ACHN (cell line): ENCODE measurements at regions not wholly inside any gene's neighbourhood (a gene's known extent, or its start where the extent isn't known, plus 50 kb on each side); places are given as distances from the start of the nearest gene placed in this dataset.

Experiments
- DNase-seq: peaks from one replicate; pipeline ENCODE4 v3.0.0-alpha.2; 2015
- in situ Hi-C: cut with HindIII; loops from 2 replicates; pipeline ENCODE4 v1.10.0; 2017; ENCODE audit warnings: low sequenced_read_pairs, low pct_ligation_motif_present, low pct_unique_long_range_greater_than_20kb

DNA sequence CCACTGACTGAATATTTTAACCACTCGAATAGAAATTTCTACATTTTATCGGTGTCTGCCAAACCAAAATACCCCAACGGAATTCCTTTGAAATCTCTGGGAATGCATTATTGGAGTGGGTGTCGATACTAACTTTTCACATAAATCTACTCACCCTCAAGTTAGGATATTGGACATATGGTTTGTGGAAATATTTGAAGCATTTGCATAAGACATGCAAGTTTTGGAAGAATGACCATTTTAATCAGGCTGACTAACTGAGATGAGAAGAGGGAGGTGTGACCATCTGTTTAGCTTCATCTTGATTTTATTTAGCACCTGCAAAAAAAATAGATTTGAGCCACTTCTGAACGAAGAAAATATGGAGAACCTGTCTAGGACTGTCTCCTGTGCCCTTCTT is 61.2 kb downstream of the KLF6 start:
- in situ Hi-C loops: no loop called here
- DNase-seq: no peak

DNA sequence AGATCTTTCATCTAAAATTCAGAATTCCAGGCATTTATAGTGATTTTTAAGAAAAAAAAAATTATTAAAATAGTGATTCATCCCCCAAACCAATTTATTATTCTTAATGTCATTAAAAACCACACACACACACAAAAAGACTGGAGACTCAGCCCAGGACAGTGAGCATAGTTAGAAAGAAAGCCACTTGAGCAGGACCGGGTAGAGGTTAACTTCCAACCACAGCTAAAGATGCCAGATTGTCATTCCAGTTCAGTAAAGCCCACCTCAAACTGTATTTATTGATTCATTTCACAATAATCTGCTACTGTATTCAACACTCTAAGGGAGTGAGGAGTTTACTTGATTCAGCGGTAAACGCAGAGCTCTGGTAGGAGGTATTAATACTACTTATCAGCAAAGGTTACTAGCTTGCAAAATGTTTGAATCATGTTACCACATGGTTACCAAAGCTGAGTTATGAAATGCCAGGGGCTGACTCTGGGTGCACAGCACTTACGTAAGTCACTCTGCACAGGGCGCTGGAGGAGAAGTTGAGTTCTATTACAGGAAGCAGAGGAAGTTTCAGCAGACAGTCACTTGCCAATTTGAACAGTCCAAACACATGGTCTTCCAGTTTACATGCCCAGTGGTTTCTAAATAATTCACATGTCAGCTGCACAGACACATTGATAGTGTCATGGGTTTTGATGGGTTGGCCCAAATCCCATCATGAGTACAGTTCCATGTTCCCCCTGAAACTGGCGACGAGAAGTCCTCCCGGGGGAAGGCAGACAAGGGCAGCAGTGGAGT is 64.6 kb downstream of the KLF6 start:
- in situ Hi-C loops: no loop called here
- no peak for DNase-seq

DNA sequence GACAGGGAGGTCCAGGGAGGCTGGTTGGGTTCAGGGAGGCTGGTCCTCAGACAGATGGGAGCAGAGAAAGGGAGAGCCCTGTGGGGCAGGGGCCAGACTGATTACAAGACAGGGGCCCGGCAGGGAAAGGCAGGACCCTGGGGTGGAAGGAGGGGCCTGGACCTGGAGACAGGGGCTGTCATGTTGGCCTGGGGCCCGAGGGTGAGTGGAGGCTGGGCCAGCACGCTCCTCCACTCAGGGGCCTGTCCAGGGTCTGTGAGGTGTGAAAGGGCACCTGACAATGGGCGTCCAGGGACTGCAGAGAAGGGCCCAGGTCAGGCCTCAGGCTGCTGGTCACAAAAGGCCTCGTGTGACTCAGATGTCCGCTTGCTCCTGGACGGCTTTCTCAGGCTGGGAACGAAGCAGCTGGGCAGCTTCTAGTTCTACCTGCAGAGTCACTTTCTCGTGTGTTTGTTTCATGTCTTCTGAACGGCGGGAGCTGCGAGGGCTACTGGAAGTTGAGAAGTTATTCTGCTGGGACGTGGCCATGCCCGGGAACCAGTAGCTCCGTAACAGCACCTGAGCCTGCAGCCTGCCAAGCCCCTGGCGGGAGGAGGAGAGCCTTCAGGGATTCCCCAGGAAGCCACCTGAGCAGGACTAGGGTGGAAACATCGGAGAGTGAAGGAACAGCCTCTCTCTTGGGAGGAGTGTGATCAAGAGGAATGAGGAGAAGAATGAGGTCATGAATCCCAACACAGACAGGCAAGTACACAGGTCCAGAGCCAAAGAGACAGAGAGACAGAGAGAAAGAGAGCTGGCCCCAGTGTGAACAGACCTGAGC is 65.8 kb downstream of the KLF6 start:
- in situ Hi-C loops: no loop called here
- no peak for DNase-seq

DNA sequence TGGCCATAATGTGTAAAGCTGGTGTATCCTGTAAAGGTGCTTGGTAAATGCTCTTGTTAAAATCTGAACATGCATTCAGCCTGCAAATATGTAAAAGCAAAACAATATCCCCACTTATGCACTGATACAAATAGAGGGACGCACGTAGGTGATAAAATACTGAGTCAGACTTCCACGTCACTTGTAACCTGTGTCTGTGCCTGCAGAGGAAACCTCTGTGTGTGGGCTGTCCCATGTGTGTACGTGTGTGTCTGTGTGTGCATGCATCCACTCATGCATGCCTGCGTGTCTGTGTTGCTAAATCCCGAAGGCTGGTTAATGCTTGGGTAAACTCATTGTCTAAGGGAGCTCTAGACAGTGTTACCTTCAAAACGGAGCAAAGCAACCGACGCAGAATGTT is 68.9 kb downstream of the KLF6 start:
- in situ Hi-C loops: no loop called here

DNA sequence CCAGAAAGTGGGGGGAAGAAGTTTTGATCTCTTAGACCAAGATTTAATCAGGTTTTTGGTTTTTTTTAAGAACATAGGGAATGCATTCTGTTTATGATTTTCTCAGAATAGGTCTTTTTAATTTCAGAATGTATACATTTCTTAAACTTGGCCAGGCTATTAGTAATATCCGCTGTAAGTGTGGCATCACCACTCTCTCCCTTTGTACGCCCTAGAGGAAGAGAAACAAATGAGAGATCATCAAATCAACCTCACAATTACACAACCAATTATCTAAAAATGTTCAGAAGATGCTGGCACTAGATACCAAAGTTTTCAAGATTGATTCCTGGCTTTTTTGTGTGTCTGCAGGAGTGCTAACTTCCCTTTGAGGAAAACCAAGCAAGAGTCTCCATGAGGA is 70.0 kb downstream of the KLF6 start:
- in situ Hi-C loops: no loop called here
- DNase-seq: no peak

More for the DNA sequence above, 68.9 kb downstream of the KLF6 start:
- no peak for DNase-seq

DNA sequence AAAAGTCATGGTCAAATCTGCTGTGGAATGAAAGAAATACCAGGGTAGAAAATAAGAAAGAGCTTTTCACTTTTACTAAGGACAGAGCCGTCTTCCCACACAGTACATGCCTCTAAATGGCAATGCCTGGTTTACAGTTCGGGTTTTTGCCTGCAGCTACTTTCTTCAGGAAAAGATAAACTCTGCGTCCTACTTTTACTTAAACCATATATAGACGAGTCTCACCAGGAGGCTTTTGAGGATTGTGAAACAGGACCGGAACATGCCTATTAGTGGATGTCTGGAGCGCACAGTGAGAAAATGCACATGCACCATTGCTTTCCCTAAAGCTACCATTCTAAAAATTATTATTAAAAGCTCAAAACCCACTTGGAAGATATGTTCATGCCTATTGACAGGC is 70.5 kb downstream of the KLF6 start:
- in situ Hi-C loops: no loop called here
- DNase-seq: no peak

DNA sequence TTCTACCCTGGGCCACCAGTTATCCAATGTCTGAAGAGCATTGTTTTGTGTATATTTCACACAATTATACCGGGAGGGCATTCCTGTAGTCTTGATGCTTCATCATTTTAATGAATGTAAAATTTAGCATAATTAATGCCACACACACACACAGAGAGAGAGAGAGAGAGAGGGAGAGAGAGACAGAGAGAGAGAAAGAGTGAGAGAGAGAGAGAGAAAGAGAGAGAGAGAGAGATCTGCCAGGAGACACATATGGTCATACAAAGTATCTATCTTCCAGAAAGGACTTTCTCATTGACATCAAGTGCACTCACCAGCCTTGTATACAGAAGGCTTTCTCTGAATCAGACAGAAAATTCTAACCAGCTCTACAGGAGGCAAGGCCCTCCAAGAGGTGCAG is 72.3 kb downstream of the KLF6 start:
- DNase-seq: no peak
- in situ Hi-C loops: no loop called here

DNA sequence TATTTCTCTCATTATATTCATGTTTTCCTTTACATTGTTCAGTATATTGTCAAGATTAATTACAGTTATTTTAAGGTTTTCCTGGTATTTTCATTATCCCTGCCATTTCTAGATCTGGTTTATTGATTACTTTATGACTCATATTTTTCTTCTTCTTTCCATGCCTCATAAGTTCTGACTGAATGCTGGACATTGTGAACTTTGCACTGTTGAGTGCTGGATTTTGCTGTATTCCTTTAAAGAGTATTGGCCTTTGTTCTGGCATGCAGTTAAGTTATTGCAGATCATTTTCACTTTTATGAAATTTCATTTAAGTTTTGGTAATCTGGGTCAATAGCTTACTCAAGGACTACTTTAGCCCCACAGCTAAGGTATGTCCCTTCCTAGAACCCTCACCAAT is 73.1 kb downstream of the KLF6 start:
- in situ Hi-C loops: no loop called here
- no peak for DNase-seq

DNA sequence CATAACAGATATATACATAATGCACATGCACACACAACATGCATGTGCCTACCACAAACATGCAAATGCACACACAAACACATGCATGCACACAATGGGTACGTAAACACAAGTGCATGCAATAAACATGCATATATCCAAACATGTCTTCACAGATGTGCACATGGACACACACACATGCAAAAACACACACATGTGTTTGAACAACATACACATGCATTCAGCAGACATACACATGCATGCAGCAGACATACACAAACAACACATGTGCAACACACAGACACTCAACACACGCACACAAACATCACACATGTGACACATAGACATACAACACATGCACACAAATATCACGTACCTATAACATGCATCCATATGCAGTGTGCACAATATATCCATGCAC is 74.2 kb downstream of the KLF6 start:
- in situ Hi-C loops: no loop called here
- no peak for DNase-seq

DNA sequence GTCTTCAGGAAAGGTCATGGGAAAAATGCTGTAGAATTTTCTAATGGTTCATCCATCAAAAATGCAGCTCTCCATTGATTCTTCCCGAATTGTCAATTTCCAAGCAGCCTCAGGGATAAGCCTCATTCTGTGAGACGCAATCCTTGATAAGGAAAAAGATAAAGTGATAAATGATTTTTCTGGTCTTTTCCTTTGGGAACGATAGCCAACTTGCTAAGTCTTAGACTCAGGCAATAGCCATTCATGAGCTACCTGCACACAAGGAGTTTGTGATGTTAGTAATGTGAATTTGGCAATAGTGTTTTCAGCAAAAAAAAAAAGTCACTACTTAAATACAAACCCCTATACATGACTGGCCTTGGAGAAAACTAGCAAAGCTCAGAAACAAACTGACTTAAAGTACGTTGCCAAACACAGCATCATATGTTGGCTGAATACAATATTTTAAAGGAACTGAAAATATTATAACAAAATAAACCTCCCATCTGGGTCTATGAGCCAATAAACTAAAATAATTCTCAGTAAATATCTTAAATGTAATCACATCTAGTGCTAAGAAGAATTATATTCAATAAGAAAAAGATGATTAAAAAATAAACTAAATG is 75.5 kb downstream of the KLF6 start:
- DNase-seq: no peak
- in situ Hi-C loops: no loop called here

DNA sequence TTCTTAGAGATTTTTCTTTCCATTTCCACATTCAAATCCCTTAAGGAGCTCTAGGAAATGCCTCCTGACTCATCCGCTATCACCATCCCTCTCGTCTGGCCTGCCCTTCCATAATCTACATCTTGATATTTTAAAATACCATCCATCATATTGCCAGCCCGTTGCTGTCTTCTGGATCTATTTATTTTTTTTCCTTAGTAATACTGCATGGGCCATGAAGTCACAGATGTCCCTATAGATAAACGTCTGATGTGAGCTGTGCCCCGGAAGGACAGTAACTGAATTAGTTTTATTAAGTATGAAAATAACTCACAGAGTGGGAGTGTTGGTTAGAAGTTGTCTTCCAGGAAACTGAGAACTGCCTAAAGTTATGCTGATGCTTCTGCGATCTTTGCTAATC is 76.2 kb downstream of the KLF6 start:
- in situ Hi-C loops: no loop called here
- no peak for DNase-seq

DNA sequence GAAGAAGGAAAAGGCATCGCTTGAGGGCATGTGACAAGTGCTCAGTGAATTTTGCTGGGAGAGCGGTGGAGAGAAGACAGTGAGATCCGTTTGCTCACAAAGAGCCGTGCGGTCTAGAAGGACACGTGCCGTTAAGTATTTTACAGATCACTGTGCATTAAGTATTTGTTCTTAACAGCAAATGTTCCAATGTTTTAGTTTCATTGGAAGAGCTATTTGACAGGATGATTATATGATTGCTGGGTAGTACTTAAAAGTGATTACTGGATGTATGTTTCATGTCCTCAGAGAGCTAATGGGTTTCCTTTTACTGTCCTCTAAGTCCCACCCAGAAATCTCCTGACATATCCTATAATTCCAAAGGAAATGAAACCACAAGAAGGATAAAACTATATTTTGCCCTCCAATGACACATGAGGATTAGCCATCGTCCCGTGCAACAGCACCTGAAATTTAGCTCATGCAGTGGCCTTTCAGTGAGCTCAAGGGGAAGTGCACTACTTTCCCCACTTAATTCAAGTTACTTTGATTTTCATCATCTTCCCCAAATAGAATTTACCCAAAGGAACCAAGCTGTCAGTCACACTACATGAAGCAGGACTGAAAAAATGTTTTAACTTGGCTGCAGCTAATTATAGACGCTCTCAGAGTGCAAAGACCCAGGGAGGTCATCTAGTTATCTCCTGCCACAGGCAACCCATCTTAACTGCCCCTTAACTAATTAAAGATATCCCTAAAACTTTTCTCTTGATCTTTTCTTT is 80.3 kb downstream of the KLF6 start:
- DNase-seq: no peak
- in situ Hi-C loops: no loop called here

DNA sequence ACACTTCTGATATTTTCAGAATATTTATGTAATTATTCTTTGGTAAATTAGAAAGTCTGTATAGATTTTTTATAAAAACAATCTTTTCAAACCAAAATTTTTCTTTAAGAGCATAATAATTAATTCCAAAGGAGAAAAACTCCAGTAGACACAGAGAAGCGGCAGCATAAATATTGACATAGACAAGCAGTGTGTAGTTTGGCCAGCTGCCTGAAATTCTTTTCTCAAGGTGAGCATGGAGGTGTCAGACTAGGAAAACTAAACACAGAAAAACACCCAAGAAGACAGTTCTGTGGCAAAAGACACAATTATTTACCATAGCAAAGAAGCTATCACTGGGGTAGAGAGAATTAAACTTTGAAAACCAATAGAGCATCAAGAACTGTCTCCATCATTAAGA is 82.4 kb downstream of the KLF6 start:
- in situ Hi-C loops: no loop called here
- no peak for DNase-seq

DNA sequence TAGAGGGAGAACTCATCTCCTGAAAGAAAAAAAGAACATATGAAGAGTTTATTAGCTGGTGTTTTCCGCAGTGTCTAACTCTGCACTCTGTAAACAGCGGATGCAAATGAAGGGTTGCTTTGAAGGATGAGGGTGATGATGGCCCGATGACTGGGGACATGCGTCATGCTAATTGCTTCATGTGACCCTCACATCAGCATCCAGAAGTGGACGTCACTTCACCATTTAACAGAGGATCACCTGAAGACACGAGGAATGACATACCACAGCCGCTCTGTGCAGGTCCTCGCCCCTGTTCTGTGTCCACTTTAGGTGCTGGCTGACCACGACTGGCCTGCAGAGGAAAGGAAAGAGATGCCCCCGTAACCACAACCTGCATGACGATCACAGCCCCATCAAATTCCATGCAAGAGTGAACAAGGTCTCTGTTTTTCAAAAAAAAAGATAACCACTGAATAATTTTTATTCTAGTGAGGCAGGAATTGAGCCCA is 82.9 kb downstream of the KLF6 start:
- in situ Hi-C loops: no loop called here
- no peak for DNase-seq

DNA sequence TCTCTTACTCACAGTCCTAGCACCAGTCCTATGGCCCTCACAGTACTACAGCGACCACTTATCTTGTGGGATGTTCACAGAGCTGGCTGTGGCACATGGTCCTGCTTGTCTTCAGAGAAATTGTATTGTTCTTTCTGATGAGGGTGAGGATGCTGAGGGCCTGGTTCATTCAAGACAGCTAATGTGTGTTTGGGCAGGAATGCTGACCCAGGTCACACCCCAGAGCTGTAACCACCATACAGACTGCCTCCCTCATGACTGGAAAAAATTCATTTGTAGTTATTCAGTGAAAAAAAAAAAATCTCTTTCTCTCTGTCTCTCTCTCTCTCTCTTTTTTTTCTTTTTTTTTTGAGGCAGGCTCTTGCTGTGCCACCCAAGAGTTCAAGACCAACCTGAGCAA is 83.5 kb downstream of the KLF6 start:
- DNase-seq: no peak
- in situ Hi-C loops: no loop called here

DNA sequence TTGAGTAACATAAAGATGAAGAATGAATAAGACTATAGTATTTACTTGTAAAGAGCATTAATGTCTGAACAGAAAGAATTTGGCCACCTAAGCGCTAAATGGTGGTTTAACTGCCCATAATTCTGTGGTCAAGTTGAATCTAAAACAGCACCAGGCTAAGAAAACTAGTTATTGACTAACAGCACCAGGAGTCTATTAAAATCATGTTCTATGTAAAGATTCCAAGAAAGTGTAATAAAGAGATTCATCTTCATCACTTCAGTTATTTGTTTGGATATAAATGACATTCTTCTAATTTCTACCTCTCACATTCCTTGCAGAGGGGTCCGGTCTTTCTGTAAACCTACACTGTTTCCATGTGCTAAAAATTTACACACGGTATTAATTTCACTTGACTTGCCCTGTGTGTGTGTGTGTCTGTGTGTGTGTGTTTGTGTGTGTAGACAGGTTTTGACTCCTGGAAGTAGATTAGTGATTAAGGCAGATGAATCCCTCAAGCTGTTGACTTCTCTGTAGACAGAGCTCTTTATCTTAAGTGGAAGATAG is 84.4 kb downstream of the KLF6 start:
- in situ Hi-C loops: no loop called here
- DNase-seq: no peak

DNA sequence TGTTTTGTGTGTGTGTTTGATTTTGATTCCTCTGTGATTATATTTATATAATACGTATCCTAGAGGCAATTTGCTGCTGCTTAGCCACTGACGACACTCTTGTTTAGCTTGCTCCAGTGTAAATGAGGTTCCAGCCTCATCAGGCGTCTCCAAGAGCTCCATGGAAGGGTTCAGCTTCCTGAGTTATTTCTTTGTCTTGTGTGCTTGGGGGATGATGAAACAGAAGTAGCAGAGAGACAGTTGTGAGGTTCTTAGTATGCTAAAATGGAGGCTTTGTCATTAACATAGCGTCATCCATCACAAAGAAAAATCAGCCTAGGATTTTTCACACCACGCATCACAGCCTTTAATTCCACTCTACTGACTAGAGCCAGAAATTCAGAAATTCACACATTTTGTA is 85.1 kb downstream of the KLF6 start:
- in situ Hi-C loops: no loop called here
- no peak for DNase-seq

DNA sequence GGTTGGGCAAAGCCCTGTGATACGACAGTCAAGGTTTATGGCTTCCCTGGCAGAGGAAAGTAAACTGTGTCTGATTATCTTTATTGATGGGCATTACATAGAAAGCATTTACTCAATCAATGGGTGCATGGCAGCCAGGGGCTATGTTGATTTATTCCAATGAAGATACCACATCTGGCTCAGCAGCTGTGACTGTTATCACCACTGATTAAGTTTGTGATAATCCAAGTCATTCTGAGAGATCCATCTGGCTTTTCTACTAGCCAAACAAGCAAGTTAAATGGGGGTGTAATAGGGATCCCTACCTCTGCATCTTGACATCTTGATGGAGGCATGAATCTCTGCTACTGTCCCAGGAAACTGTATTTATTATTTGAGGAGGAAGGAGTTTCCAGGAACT is 86.7 kb downstream of the KLF6 start:
- in situ Hi-C loops: no loop called here
- no peak for DNase-seq

DNA sequence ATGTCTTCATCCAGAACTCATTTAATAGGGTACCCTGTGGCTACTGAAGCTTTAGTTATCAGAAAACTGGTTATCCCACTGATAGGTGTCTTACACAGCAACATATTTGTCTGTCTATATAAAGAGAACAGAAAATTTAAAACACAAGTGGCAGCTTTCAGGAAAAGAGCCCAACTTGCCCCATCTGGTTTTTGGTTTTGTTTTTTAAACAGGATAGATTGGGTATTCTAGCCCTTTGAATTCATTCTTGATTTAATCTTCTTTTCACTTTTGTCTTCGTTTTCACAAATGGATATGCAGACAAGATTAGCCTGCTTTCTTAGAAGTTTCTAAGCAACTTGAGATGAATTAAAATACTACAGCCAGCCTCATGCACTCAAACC is 91.3 kb downstream of the KLF6 start:
- DNase-seq: no peak
- in situ Hi-C loops: no loop called here
